Hepatocyte (in vitro differentiated cells): ENCODE measurements at regions not wholly inside any gene's neighbourhood (a gene's known extent, or its start where the extent isn't known, plus 50 kb on each side); places are given as distances from the start of the nearest gene placed in this dataset.

Experiments used
- EZH2 ChIP-seq: fragments of 200-600 bp; sonication (generic); IDR thresholded peaks from 2 replicates; pipeline ENCODE4 v1.6.1; 2016; ENCODE audit warnings: antibody characterized with exemption, mild to moderate bottlenecking, borderline replicate concordance
- EZH2phosphoT487 ChIP-seq: fragments of 200-600 bp; sonication (generic); IDR thresholded peaks from one replicate; pipeline ENCODE4 v1.6.1; 2018; ENCODE audit warnings: antibody characterized with exemption, mild to moderate bottlenecking, low read depth, moderate library complexity; ENCODE audit not compliant: unreplicated experiment, severe bottlenecking
- TF ChIP-seq, protein P1 (sequence below): fragments of 200-600 bp; sonication (generic); IDR thresholded peaks from 2 replicates; pipeline ENCODE4 v1.5.1; 2016; ENCODE audit warnings: antibody characterized with exemption, mild to moderate bottlenecking; ENCODE audit not compliant: poor library complexity

DNA sequence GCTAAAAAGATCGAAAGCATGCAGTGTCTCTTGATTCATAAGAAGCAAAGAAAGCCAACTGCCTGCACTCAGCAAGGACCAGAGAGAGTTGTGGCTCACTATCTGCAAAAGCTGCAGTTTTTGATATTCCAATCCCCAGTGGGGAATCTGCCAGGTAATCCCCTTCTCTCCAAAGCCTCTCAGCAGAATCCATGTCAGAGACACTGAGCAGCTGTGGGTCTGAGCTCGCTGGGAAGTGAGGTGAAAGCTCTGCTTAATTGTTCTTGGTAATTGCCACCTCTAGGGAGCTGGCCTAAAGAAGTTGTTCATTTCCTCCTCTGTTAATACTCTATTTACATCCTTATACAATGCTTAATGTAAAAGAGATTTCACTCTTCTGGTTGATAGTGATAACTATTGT is 261.3 kb upstream of the LRRC4C start:
- TF ChIP-seq, protein P1, sequence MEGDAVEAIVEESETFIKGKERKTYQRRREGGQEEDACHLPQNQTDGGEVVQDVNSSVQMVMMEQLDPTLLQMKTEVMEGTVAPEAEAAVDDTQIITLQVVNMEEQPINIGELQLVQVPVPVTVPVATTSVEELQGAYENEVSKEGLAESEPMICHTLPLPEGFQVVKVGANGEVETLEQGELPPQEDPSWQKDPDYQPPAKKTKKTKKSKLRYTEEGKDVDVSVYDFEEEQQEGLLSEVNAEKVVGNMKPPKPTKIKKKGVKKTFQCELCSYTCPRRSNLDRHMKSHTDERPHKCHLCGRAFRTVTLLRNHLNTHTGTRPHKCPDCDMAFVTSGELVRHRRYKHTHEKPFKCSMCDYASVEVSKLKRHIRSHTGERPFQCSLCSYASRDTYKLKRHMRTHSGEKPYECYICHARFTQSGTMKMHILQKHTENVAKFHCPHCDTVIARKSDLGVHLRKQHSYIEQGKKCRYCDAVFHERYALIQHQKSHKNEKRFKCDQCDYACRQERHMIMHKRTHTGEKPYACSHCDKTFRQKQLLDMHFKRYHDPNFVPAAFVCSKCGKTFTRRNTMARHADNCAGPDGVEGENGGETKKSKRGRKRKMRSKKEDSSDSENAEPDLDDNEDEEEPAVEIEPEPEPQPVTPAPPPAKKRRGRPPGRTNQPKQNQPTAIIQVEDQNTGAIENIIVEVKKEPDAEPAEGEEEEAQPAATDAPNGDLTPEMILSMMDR: no peak
- TF ChIP-seq EZH2: no peak
- no peak for TF ChIP-seq EZH2phosphoT487
